HCT116 (cell line): ENCODE measurements at regions not wholly inside any gene's neighbourhood (a gene's known extent, or its start where the extent isn't known, plus 50 kb on each side); places are given as distances from the start of the nearest gene placed in this dataset.

ENCODE experiments used
- CTCF ChIP-seq, 3 experiments: fragments of 200-600 bp in 1 of 3; sonication (generic) in 1 of 3; IDR thresholded peaks in 2 of 3; conservative IDR thresholded peaks in 1 of 3; 2 replicates each; pipeline ENCODE4 v1.5.1; 2012 to 2017; ENCODE audit warnings: low read depth in 2 of 3, low read length in 2 of 3, antibody characterized with exemption in 1 of 3, borderline replicate concordance in 1 of 3, control low read depth in 1 of 3, mild to moderate bottlenecking in 1 of 3, mixed read lengths in 1 of 3, mixed run types in 1 of 3, moderate library complexity in 1 of 3; ENCODE audit not compliant: insufficient read depth in 1 of 3
- EZH2 ChIP-seq: fragments of 200-600 bp; sonication (generic); IDR thresholded peaks from 2 replicates; pipeline ENCODE4 v1.6.1; 2017; ENCODE audit warnings: antibody characterized with exemption, mixed run types
- POLR2AphosphoS5 ChIP-seq: IDR thresholded peaks from 2 replicates; pipeline ENCODE4 v1.6.1; 2011; ENCODE audit warnings: mild to moderate bottlenecking, low read depth, low read length, moderate library complexity
- TCF7L2 ChIP-seq: IDR thresholded peaks from 2 replicates; pipeline ENCODE4 v1.7.0; 2011; ENCODE audit warnings: borderline replicate concordance, inconsistent platforms; ENCODE audit not compliant: insufficient read depth, insufficient read length; ENCODE audit errors: extremely low read depth
- ZFX ChIP-seq: fragments of 450-650 bp; IDR thresholded peaks from 2 replicates; pipeline ENCODE4 v1.6.1; 2017
- ZNF274 ChIP-seq: fragments of 200-500 bp; sonication (Bioruptor generic); IDR thresholded peaks from 2 replicates; pipeline ENCODE4 v1.6.1; 2014; ENCODE audit warnings: mild to moderate bottlenecking, low read depth, low read length, inconsistent platforms
- TF ChIP-seq, protein P1 (sequence below): IDR thresholded peaks from 2 replicates; pipeline ENCODE4 v1.6.1; 2012; ENCODE audit warnings: low read depth

GRCh38 chr2:161552015-161552414 lies 72.2 kb upstream of the SLC4A10 start:
- TF ChIP-seq CTCF (IDR thresholded peaks at IDR 0.05 in 2 of 3, conservative IDR thresholded peaks at IDR 0.05 in 1 of 3; ENCODE audit: borderline replicate concordance in 1 of 3, insufficient read depth in 1 of 3, low read depth in 2 of 3, low read length in 2 of 3) (no peak), POLR2AphosphoS5 (no peak), ZFX (no peak), ZNF274 (no peak), EZH2 (no peak), TCF7L2 (no peak)
- TF ChIP-seq, protein P1, sequence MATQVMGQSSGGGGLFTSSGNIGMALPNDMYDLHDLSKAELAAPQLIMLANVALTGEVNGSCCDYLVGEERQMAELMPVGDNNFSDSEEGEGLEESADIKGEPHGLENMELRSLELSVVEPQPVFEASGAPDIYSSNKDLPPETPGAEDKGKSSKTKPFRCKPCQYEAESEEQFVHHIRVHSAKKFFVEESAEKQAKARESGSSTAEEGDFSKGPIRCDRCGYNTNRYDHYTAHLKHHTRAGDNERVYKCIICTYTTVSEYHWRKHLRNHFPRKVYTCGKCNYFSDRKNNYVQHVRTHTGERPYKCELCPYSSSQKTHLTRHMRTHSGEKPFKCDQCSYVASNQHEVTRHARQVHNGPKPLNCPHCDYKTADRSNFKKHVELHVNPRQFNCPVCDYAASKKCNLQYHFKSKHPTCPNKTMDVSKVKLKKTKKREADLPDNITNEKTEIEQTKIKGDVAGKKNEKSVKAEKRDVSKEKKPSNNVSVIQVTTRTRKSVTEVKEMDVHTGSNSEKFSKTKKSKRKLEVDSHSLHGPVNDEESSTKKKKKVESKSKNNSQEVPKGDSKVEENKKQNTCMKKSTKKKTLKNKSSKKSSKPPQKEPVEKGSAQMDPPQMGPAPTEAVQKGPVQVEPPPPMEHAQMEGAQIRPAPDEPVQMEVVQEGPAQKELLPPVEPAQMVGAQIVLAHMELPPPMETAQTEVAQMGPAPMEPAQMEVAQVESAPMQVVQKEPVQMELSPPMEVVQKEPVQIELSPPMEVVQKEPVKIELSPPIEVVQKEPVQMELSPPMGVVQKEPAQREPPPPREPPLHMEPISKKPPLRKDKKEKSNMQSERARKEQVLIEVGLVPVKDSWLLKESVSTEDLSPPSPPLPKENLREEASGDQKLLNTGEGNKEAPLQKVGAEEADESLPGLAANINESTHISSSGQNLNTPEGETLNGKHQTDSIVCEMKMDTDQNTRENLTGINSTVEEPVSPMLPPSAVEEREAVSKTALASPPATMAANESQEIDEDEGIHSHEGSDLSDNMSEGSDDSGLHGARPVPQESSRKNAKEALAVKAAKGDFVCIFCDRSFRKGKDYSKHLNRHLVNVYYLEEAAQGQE: no peak
